Gastrocnemius medialis (tissue), 4 donors: ENCODE measurements at regions not wholly inside any gene's neighbourhood (a gene's known extent, or its start where the extent isn't known, plus 50 kb on each side); places are given as distances from the start of the nearest gene placed in this dataset.

Experiments used
- ATAC-seq, 2 donors: fragments of 150-250 bp; one replicate each; pipeline ENCODE4 v1.9.1; 2016
- DNase-seq, 2 donors: peaks; one replicate each; pipeline ENCODE4 v3.0.0-alpha.2; 2019
- H3K27ac ChIP-seq, 4 donors: fragments of 200-600 bp; sonication (generic); 1 replicate in 1 of 4; 2 replicates in 3 of 4; pipeline ENCODE4 v1.5.1; 2016 to 2018; ENCODE audit warnings: mild to moderate bottlenecking in 2 of 4, moderate library complexity in 1 of 4
- H3K27me3 ChIP-seq, 3 donors: fragments of 200-600 bp; sonication (generic) in 2 of 3; 1 replicate in 1 of 3; 2 replicates in 2 of 3; pipeline versions ENCODE4 v1.5.1 to v1.6.0; 2016 to 2019; ENCODE audit warnings: mild to moderate bottlenecking in 1 of 3, moderate library complexity in 1 of 3
- H3K36me3 ChIP-seq, 2 donors: fragments of 200-600 bp; sonication (generic) in 1 of 2; one replicate each; pipeline ENCODE4 v1.5.1; 2017 to 2018
- H3K4me1 ChIP-seq, 2 donors: fragments of 200-600 bp; sonication (generic) in 1 of 2; one replicate each; pipeline ENCODE4 v1.5.1; 2016 to 2017; ENCODE audit warnings: mild to moderate bottlenecking in 2 of 2
- H3K4me3 ChIP-seq, 4 donors: fragments of 200-600 bp; sonication (generic) in 3 of 4; 1 replicate in 1 of 4; 2 replicates in 3 of 4; pipeline ENCODE4 v1.5.1; 2016 to 2019; ENCODE audit warnings: mild to moderate bottlenecking in 2 of 4
- H3K9me3 ChIP-seq, 3 donors: fragments of 200-600 bp; sonication (generic) in 2 of 3; 1 replicate in 1 of 3; 2 replicates in 2 of 3; pipeline ENCODE4 v1.5.1; 2016 to 2019
- POLR2A ChIP-seq, 2 donors: fragments of 450-650 bp; IDR thresholded peaks; one replicate each; pipeline ENCODE4 v1.6.1; 2017; ENCODE audit warnings: antibody characterized with exemption in 2 of 2, mild to moderate bottlenecking in 2 of 2, moderate library complexity in 2 of 2
- in situ Hi-C, 4 donors: fragments of 200-750 bp; cut with MboI; loops; one replicate each; pipeline versions ENCODE4 v1.15.0 to v1.8.0; 2017; ENCODE audit warnings: low sequenced_read_pairs in 4 of 4
- intact Hi-C: fragments of 100-400 bp; cut with DNase I; formaldehyde crosslinking; loops from one replicate; pipeline ENCODE4 v1.15.1; 2023; ENCODE audit warnings: low total_unique reads
- TF ChIP-seq, protein P1 (sequence below), 5 experiments: fragments of 450-650 bp in 3 of 5; fragments of 200-600 bp in 2 of 5; sonication (generic) in 2 of 5; IDR thresholded peaks in 4 of 5; conservative IDR thresholded peaks in 1 of 5; 1 replicate in 4 of 5; 2 replicates in 1 of 5; pipeline ENCODE4 v1.5.1; 2016 to 2019; ENCODE audit warnings: antibody characterized with exemption in 5 of 5, mild to moderate bottlenecking in 3 of 5, moderate library complexity in 3 of 5

DNA sequence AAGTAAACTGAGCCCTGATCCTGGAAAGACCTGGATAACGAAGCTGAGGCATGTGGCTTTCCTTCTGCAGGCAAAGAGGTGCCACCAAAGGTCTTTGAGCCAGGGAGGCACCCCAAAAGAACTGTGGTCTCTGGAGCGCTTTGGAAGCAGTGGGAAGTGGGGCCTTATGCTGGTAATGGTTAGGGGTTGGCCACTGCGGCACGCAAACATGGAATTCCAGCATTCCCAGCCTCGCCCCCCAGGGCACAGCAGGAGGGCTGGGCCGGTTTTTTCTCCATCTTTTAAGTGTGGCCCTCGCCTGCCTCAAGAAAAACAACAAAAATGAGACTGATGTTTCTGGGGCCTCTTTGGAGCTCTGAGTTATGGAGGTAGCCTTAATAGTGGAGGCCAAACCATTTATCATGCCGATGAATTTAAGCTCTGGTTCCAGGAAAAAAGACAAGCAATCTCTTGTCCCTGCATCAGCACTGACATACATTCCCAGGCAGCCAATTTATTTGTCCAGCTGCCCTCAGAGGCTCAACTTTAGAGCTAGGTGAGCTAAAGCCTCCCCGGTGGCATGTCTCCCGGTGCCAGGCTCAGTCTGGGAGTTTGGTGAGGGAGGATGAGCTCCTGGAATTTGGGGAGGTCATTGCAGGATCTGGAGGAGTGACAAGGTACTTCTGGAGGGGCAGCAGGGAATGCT lies 109.0 kb downstream of the TLE3 start:
- Histone ChIP-seq H3K27me3 (peaks cover 0 to 3% (median 0%) of the 10 kb centered on the region in 3 donors), H3K27ac (no peak overlapping the region), H3K4me3 (no peak overlapping the region), H3K9me3 (no peaks in the 10 kb centered on the region), H3K4me1 (no peaks in the 10 kb centered on the region), H3K36me3 (no peaks in the 10 kb centered on the region)
- DNase-seq (no peak), ATAC-seq (no peak)
- TF ChIP-seq, protein P1, sequence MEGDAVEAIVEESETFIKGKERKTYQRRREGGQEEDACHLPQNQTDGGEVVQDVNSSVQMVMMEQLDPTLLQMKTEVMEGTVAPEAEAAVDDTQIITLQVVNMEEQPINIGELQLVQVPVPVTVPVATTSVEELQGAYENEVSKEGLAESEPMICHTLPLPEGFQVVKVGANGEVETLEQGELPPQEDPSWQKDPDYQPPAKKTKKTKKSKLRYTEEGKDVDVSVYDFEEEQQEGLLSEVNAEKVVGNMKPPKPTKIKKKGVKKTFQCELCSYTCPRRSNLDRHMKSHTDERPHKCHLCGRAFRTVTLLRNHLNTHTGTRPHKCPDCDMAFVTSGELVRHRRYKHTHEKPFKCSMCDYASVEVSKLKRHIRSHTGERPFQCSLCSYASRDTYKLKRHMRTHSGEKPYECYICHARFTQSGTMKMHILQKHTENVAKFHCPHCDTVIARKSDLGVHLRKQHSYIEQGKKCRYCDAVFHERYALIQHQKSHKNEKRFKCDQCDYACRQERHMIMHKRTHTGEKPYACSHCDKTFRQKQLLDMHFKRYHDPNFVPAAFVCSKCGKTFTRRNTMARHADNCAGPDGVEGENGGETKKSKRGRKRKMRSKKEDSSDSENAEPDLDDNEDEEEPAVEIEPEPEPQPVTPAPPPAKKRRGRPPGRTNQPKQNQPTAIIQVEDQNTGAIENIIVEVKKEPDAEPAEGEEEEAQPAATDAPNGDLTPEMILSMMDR (IDR thresholded peaks at IDR 0.05 in 4 of 5, conservative IDR thresholded peaks at IDR 0.05 in 1 of 5), result no peak
- no peak for TF ChIP-seq POLR2A (IDR thresholded peaks at IDR 0.05)
- in situ Hi-C loops, result no loop called here
- intact Hi-C loops, result no loop called here

DNA sequence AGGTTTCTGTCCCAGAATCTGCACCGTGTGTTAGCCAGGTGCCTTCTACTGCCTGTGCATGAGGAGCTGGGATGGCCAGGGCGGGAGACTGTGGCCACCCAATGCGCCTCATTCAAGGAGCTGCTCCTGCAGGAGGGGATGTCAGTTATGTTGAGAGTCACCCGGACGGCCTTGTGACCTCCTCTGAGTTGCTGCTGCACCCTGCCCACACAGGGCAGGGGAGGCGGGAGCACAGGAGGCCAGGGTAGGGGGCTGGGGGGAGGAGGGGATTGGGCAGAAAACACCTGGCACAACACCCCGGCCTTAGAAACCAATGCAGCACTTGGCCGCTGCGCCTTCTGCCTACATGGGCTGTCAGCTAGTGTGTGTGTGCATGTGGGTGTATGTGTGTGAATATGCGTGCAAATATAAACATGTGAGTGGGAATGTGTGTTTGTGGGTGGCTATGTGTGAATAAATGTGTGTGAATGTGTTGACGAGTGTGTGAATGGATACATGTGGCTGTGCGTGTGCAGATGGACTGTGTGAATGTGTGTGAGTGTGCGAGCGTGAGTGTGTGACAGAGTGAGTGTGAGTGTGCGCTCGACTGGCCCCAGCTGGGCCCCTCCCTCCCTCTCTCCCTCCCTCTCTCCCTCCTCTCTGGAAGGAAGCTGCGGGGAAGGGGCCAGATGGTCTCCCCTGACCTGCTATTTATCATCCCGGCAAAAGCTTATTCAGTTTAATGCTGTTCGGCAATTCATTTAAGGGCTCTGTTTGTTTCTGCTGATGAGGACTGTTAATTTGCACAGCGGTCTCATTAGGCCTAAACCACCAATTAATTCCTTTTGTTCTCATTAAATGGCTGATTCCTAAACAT lies 106.9 kb downstream of the TLE3 start:
- in situ Hi-C loops, result no loop called here

DNA sequence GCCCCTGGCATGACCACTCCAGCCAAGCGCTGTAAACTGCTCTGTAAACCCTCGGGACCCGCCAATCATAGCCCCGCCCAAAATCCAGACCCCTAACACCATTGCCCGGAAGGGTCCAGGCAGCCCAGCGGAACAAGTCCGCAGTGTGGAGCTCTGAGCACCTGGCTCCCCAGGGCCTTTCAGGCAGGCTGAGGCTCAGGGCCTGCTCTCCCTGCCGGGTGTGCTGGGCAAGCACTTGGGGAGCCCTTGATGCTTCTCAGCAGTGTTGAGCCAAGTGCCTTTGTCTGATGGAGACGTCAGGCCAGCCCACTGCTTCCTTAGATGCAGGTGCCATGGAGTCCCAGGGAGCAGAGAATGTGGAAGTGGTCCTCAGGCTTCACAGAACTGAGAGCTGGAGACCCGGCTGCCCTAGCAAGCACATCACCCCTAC lies 106.2 kb downstream of the TLE3 start:
- no peaks in the 10 kb centered on the region for H3K9me3 ChIP-seq
- no peak for TF ChIP-seq POLR2A (IDR thresholded peaks at IDR 0.05)
- TF ChIP-seq, protein P1 (IDR thresholded peaks at IDR 0.05 in 4 of 5, conservative IDR thresholded peaks at IDR 0.05 in 1 of 5), result no peak
- DNase-seq (no peak), ATAC-seq (no peak)
- H3K4me3 ChIP-seq, result no peak overlapping the region
- no peak overlapping the region for H3K27ac ChIP-seq
- H3K27me3 ChIP-seq, result peaks cover 0 to 3% (median 0%) of the 10 kb centered on the region in 3 donors
- intact Hi-C loops (no loop called here), in situ Hi-C loops (no loop called here)
- no peaks in the 10 kb centered on the region for H3K36me3 ChIP-seq
- no peaks in the 10 kb centered on the region for H3K4me1 ChIP-seq

More for the DNA sequence above, 106.9 kb downstream of the TLE3 start:
- TF ChIP-seq, protein P1 (IDR thresholded peaks at IDR 0.05 in 4 of 5, conservative IDR thresholded peaks at IDR 0.05 in 1 of 5), result no peak
- no peak for TF ChIP-seq POLR2A (IDR thresholded peaks at IDR 0.05)
- ATAC-seq (no peak), DNase-seq (no peak)
- H3K9me3 ChIP-seq, result no peaks in the 10 kb centered on the region
- peaks cover 0 to 3% (median 0%) of the 10 kb centered on the region in 3 donors for H3K27me3 ChIP-seq
- no peak overlapping the region for H3K4me3 ChIP-seq
- no peaks in the 10 kb centered on the region for H3K36me3 ChIP-seq
- intact Hi-C loops, result no loop called here
- no peak overlapping the region for H3K27ac ChIP-seq
- no peaks in the 10 kb centered on the region for H3K4me1 ChIP-seq

DNA sequence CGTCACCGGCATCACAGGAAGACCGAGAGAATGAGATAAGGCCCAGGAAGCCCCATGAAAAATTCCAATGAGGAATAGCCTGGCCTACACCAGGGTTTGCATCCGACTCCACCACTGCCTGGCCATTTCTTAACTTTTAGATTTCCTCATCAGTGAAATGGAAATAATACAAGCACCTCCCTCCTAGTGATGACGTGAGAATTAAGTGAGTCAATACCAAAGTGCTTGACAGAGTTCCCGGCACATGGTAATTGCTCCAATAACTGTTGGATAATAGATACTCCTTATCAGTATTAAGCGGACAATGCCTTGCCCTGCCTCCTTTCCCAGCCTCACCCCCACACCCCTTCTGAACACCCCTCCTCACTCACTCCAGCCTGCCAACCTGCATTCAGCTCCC lies 105.4 kb downstream of the TLE3 start:
- Histone ChIP-seq H3K36me3 (no peaks in the 10 kb centered on the region), H3K27me3 (peaks cover 0 to 3% (median 0%) of the 10 kb centered on the region in 3 donors), H3K4me3 (no peak overlapping the region), H3K9me3 (no peaks in the 10 kb centered on the region), H3K4me1 (no peaks in the 10 kb centered on the region), H3K27ac (no peak overlapping the region)
- in situ Hi-C loops (no loop called here), intact Hi-C loops (no loop called here)
- no peak for ATAC-seq
- no peak for DNase-seq
- no peak for TF ChIP-seq POLR2A (IDR thresholded peaks at IDR 0.05)
- TF ChIP-seq, protein P1 (IDR thresholded peaks at IDR 0.05 in 4 of 5, conservative IDR thresholded peaks at IDR 0.05 in 1 of 5), result no peak
